ENCODE measurements at regions not wholly inside any gene's neighbourhood (a gene's known extent, or its start where the extent isn't known, plus 50 kb on each side); places are given as distances from the start of the nearest gene placed in this dataset.

GRCh38 chr1:232568331-232568852 is 61.5 kb downstream of the SIPA1L2 start:
- POLR2A ChIA-PET = no interaction called here
- H3K27me3 ChIP-seq (ENCODE audit: control insufficient read depth in 2 of 2, insufficient read depth in 2 of 2, low read length in 2 of 2) = no peaks in the 10 kb centered on the region
- ATAC-seq (no peak), DNase-seq (ENCODE audit: extremely low read depth in 1 of 4, low spot score in 3 of 4) (no peak), FAIRE-seq (no peak)
- H3K9me1 ChIP-seq (ENCODE audit: control insufficient read depth, insufficient read depth, low read length) = no peaks in the 10 kb centered on the region
- H3K4me3 ChIP-seq = no peak overlapping the region
- H3K79me2 ChIP-seq (ENCODE audit: control insufficient read depth, insufficient read depth, low read length) = no peaks in the 10 kb centered on the region
- H2AFZ ChIP-seq (ENCODE audit: low read depth, low read length) = no peak overlapping the region
- CTCF ChIA-PET (ENCODE audit: low intra/inter-chr PET ratio) = no interaction called here
- H3K4me2 ChIP-seq (ENCODE audit: insufficient read depth, low read length) = no peak overlapping the region
- no peak overlapping the region for H3K9ac ChIP-seq (ENCODE audit: insufficient read depth in 1 of 2, low read depth in 2 of 2, low read length in 2 of 2)
- H3K36me3 ChIP-seq (ENCODE audit: control insufficient read depth, insufficient read depth, low read length) = no peaks in the 10 kb centered on the region
- no peaks in the 10 kb centered on the region; a peak in 1 of 5 replicates for H3K4me1 ChIP-seq (replicated peaks in 1 of 2; ENCODE audit: control insufficient read depth in 2 of 2, insufficient read depth in 2 of 2, low read length in 2 of 2)
- intact Hi-C loops (cut with micrococcal nuclease) (no loop called here), in situ Hi-C loops (cut with MboI) (no loop called here)
- no peak overlapping the region for H3K27ac ChIP-seq (ENCODE audit: extremely low read depth, low read depth, low read length)
- H4K20me1 ChIP-seq (replicated peaks; ENCODE audit: control insufficient read depth, insufficient read depth, low read length) = no peaks in the 10 kb centered on the region
- 0% methylated on average over 2 of the region's 2 CpGs for WGBS (ENCODE audit: insufficient coverage, low coverage, missing lambda C conversion rate)
- H3K9me3 ChIP-seq (replicated peaks; ENCODE audit: control insufficient read depth, insufficient read depth, low read depth, low read length) = no peaks in the 10 kb centered on the region
- TF ChIP-seq RUNX1 (IDR thresholded peaks at IDR 0.05; ENCODE audit: low read depth) (no peak), CREB3 (tag; conservative IDR thresholded peaks at IDR 0.05; ENCODE audit: low read depth) (no peak), CBX3 (IDR thresholded peaks at IDR 0.05; ENCODE audit: borderline replicate concordance in 1 of 2, low read length in 2 of 2) (no peak), ZMIZ1 (IDR thresholded peaks at IDR 0.05; ENCODE audit: low read depth in 2 of 2, low read length in 2 of 2) (no peak), ETS2 (tag; IDR thresholded peaks at IDR 0.05; ENCODE audit: borderline replicate concordance, poor library complexity, severe bottlenecking) (no peak), GTF2F1 (IDR thresholded peaks at IDR 0.05; ENCODE audit: low read depth, low read length) (no peak), TGIF2 (CRISPR knock-in tag; IDR thresholded peaks at IDR 0.05) (no peak), GABPB2 (CRISPR knock-in tag; conservative IDR thresholded peaks at IDR 0.05) (no peak), TAF1 (IDR thresholded peaks at IDR 0.05; ENCODE audit: control insufficient read depth, extremely low read depth, insufficient read depth, low read length, severe bottlenecking) (no peak), RBM39 (optimal IDR thresholded peaks at IDR 0.05; ENCODE audit: low read depth, low read length) (no peak), TRIM25 (IDR thresholded peaks at IDR 0.05; ENCODE audit: borderline replicate concordance) (no peak), ZNF212 (CRISPR knock-in tag; IDR thresholded peaks at IDR 0.05) (no peak)
- no TSS peak for BruUV-seq (replicated peaks)

All from K562 (cell line).